H1 (cell line): ENCODE measurements at regions not wholly inside any gene's neighbourhood (a gene's known extent, or its start where the extent isn't known, plus 50 kb on each side); places are given as distances from the start of the nearest gene placed in this dataset.

Experiments
- SP1 ChIP-seq: IDR thresholded peaks from 2 replicates; pipeline ENCODE4 v1.6.1; 2011; ENCODE audit warnings: low read depth, low read length

GRCh38 chr2:216992056-216992675 lies 132.3 kb upstream of the TNP1 start (continued):
- no peak for TF ChIP-seq SP1
- TF ChIP-seq, all 59 proteins: peak for 0
